Loucy (cell line): ENCODE measurements at regions not wholly inside any gene's neighbourhood (a gene's known extent, or its start where the extent isn't known, plus 50 kb on each side); places are given as distances from the start of the nearest gene placed in this dataset.

Experiments
- H2AFZ ChIP-seq: fragments of 200-600 bp; sonication (generic); 2 replicates; pipeline ENCODE4 v1.6.0; 2016; ENCODE audit warnings: antibody characterized with exemption, mild to moderate bottlenecking, low read length, moderate library complexity
- H3F3A ChIP-seq: fragments of 200-600 bp; 2 replicates; pipeline ENCODE4 v1.6.0; 2016; ENCODE audit warnings: antibody characterized with exemption, low read depth, mild to moderate bottlenecking
- H3K27me3 ChIP-seq: fragments of 200-600 bp; sonication (generic); 2 replicates; pipeline ENCODE4 v1.6.1; 2014; ENCODE audit warnings: low read length, mild to moderate bottlenecking; ENCODE audit not compliant: insufficient read depth, poor library complexity, severe bottlenecking
- H3K36me3 ChIP-seq: fragments of 200-600 bp; sonication (generic); 2 replicates; pipeline ENCODE4 v1.6.1; 2016; ENCODE audit warnings: low read length; ENCODE audit not compliant: insufficient read depth
- H3K4me1 ChIP-seq: fragments of 200-600 bp; sonication (generic); 2 replicates; pipeline ENCODE4 v1.5.1; 2014; ENCODE audit warnings: low read length, mild to moderate bottlenecking; ENCODE audit not compliant: insufficient read depth, poor library complexity, severe bottlenecking
- H3K4me2 ChIP-seq: fragments of 200-600 bp; sonication (generic); 2 replicates; pipeline ENCODE4 v1.6.0; 2014; ENCODE audit warnings: antibody characterized with exemption, low read length, low read depth, mild to moderate bottlenecking; ENCODE audit not compliant: poor library complexity, severe bottlenecking
- H3K4me3 ChIP-seq: fragments of 200-600 bp; sonication (generic); 2 replicates; pipeline ENCODE4 v1.5.1; 2014; ENCODE audit warnings: low read length, mild to moderate bottlenecking, mixed read lengths; ENCODE audit not compliant: poor library complexity, severe bottlenecking
- H3K79me2 ChIP-seq: fragments of 200-600 bp; sonication (generic); 2 replicates; pipeline ENCODE4 v1.6.1; 2014; ENCODE audit warnings: low read length; ENCODE audit not compliant: insufficient read depth
- H3K9ac ChIP-seq: fragments of 200-600 bp; sonication (generic); 2 replicates; pipeline ENCODE4 v1.6.0; 2014; ENCODE audit warnings: mild to moderate bottlenecking, low read depth, low read length, moderate library complexity; ENCODE audit not compliant: poor library complexity, severe bottlenecking
- H3K9me2 ChIP-seq: fragments of 200-600 bp; sonication (generic); replicated peaks from 2 replicates; pipeline ENCODE4 v1.6.1; 2016; ENCODE audit warnings: low read depth, low read length, mixed read lengths
- H3K9me3 ChIP-seq: fragments of 200-600 bp; sonication (generic); 2 replicates; pipeline ENCODE4 v1.6.1; 2014; ENCODE audit warnings: mild to moderate bottlenecking, antibody characterized with exemption, low read length, low read depth; ENCODE audit not compliant: insufficient read depth
- H4K20me1 ChIP-seq: fragments of 200-600 bp; sonication (generic); 2 replicates; pipeline ENCODE4 v1.6.0; 2014; ENCODE audit warnings: antibody characterized with exemption, low read length, mild to moderate bottlenecking; ENCODE audit not compliant: insufficient read depth, poor library complexity, severe bottlenecking
- CTCF ChIP-seq: fragments of 200-600 bp; sonication (generic); conservative IDR thresholded peaks from 2 replicates; pipeline ENCODE4 v1.5.1; 2014; ENCODE audit warnings: mild to moderate bottlenecking, antibody characterized with exemption, low read length
- EZH2phosphoT487 ChIP-seq: fragments of 200-600 bp; IDR thresholded peaks from 2 replicates; pipeline ENCODE4 v1.6.1; 2018; ENCODE audit warnings: antibody characterized with exemption, mild to moderate bottlenecking, moderate library complexity, borderline replicate concordance

- H3K4me1 ChIP-seq: no peaks in the 10 kb centered on the region
Measured at GRCh38 chr16:5603836-5604235, 506.2 kb upstream of the EEF2KMT start.

GRCh38 chr16:5601957-5602356, 504.4 kb upstream of the EEF2KMT start:
- no peaks in the 10 kb centered on the region for H3K36me3 ChIP-seq
- no peaks in the 10 kb centered on the region for H3K9me2 ChIP-seq
- no peak overlapping the region for H2AFZ ChIP-seq
- H3K4me1 ChIP-seq: no peaks in the 10 kb centered on the region
- H3K79me2 ChIP-seq: no peaks in the 10 kb centered on the region
- no peak overlapping the region for H3K9ac ChIP-seq
- H3K4me2 ChIP-seq: no peak overlapping the region
- no peaks in the 10 kb centered on the region for H3K27me3 ChIP-seq
- no peak for TF ChIP-seq EZH2phosphoT487
- no peak for TF ChIP-seq CTCF
- no peak overlapping the region for H3K4me3 ChIP-seq
- no peaks in the 10 kb centered on the region for H4K20me1 ChIP-seq
- H3F3A ChIP-seq: no peaks in the 10 kb centered on the region
- H3K9me3 ChIP-seq: no peaks in the 10 kb centered on the region

More at GRCh38 chr16:5603836-5604235, 506.2 kb upstream of the EEF2KMT start:
- TF ChIP-seq CTCF (no peak), EZH2phosphoT487 (no peak)
- Histone ChIP-seq H3K9ac (no peak overlapping the region), H3K36me3 (no peaks in the 10 kb centered on the region), H3K79me2 (no peaks in the 10 kb centered on the region), H3K4me3 (no peak overlapping the region), H3K27me3 (no peaks in the 10 kb centered on the region), H3K9me2 (no peaks in the 10 kb centered on the region), H3K4me2 (no peak overlapping the region), H3F3A (no peaks in the 10 kb centered on the region), H4K20me1 (no peaks in the 10 kb centered on the region), H2AFZ (no peak overlapping the region), H3K9me3 (no peaks in the 10 kb centered on the region)

- Histone ChIP-seq H3K27me3 (no peaks in the 10 kb centered on the region), H2AFZ (no peak overlapping the region), H3K9me3 (no peaks in the 10 kb centered on the region), H3K79me2 (no peaks in the 10 kb centered on the region), H3K4me3 (no peak overlapping the region), H4K20me1 (no peaks in the 10 kb centered on the region), H3F3A (no peaks in the 10 kb centered on the region), H3K4me1 (no peaks in the 10 kb centered on the region), H3K4me2 (no peak overlapping the region), H3K9me2 (no peaks in the 10 kb centered on the region), H3K9ac (no peak overlapping the region), H3K36me3 (no peaks in the 10 kb centered on the region)
- TF ChIP-seq EZH2phosphoT487 (no peak), CTCF (no peak)
Measured at GRCh38 chr16:5598793-5599192, 501.2 kb upstream of the EEF2KMT start.
